Neuronal stem cell (in vitro differentiated cells): ENCODE measurements at regions not wholly inside any gene's neighbourhood (a gene's known extent, or its start where the extent isn't known, plus 50 kb on each side); places are given as distances from the start of the nearest gene placed in this dataset.
"Not testable (repeated sequence)": the region's sequence is repeated elsewhere in the genome, so short reads cannot be mapped to it uniquely, and the experiment has no call there.

Experiments
- DNase-seq: peaks from one replicate; pipeline ENCODE4 v3.0.0-alpha.2; 2013; ENCODE audit warnings: low spot score
- H2AFZ ChIP-seq: one replicate; pipeline ENCODE4 v1.6.1; 2013; ENCODE audit warnings: mild to moderate bottlenecking, low read length, inconsistent platforms
- H2AK5ac ChIP-seq: 2 replicates; pipeline ENCODE4 v1.6.1; 2013; ENCODE audit warnings: low read depth, mild to moderate bottlenecking, inconsistent platforms, low read length, moderate library complexity, mixed read lengths
- H2BK120ac ChIP-seq: 2 replicates; pipeline ENCODE4 v1.6.1; 2013; ENCODE audit warnings: low read depth, mild to moderate bottlenecking, inconsistent platforms, low read length, moderate library complexity, mixed read lengths
- H2BK12ac ChIP-seq: one replicate; pipeline ENCODE4 v1.6.1; 2013; ENCODE audit warnings: low read length, inconsistent platforms
- H2BK15ac ChIP-seq: 2 replicates; pipeline ENCODE4 v1.6.1; 2013; ENCODE audit warnings: mild to moderate bottlenecking, low read length, inconsistent platforms, mixed read lengths
- H2BK5ac ChIP-seq: one replicate; pipeline ENCODE4 v1.6.1; 2013; ENCODE audit warnings: inconsistent platforms, mild to moderate bottlenecking, low read length, moderate library complexity
- H3K14ac ChIP-seq: one replicate; pipeline ENCODE4 v1.6.1; 2013; ENCODE audit warnings: low read length, inconsistent platforms
- H3K18ac ChIP-seq: 2 replicates; pipeline ENCODE4 v1.6.1; 2013; ENCODE audit warnings: low read length, inconsistent platforms
- H3K23ac ChIP-seq: 2 replicates; pipeline ENCODE4 v1.6.1; 2013; ENCODE audit warnings: low read depth, mild to moderate bottlenecking, mixed read lengths, low read length, inconsistent platforms; ENCODE audit not compliant: poor library complexity
- H3K27ac ChIP-seq: replicated peaks from 3 replicates; pipeline ENCODE4 v1.5.1; 2013; ENCODE audit warnings: low read length, inconsistent platforms
- H3K27me3 ChIP-seq, 3 experiments: 2 replicates each; pipeline ENCODE4 v1.6.1; 2013; ENCODE audit warnings: low read length in 3 of 3, mild to moderate bottlenecking in 2 of 3, inconsistent platforms in 1 of 3, low read depth in 1 of 3, mixed read lengths in 1 of 3, moderate library complexity in 1 of 3; ENCODE audit not compliant: control insufficient read depth in 3 of 3, insufficient read depth in 3 of 3
- H3K36me3 ChIP-seq, 2 donors: replicated peaks in 1 of 2; 2 replicates each; pipeline ENCODE4 v1.6.1; 2013; ENCODE audit warnings: low read length in 2 of 2; ENCODE audit not compliant: control insufficient read depth in 2 of 2, insufficient read depth in 2 of 2
- H3K4ac ChIP-seq: 2 replicates; pipeline ENCODE4 v1.6.1; 2013; ENCODE audit warnings: inconsistent platforms, mild to moderate bottlenecking, low read length, moderate library complexity
- H3K4me1 ChIP-seq, 2 donors: 1 replicate in 1 of 2; 2 replicates in 1 of 2; pipeline ENCODE4 v1.6.1; 2013; ENCODE audit warnings: low read length in 2 of 2, low read depth in 1 of 2; ENCODE audit not compliant: control insufficient read depth in 2 of 2, insufficient read depth in 1 of 2
- H3K4me2 ChIP-seq: one replicate; pipeline ENCODE4 v1.6.1; 2013; ENCODE audit warnings: mild to moderate bottlenecking, low read length, inconsistent platforms; ENCODE audit not compliant: insufficient read depth, poor library complexity, severe bottlenecking
- H3K4me3 ChIP-seq, 2 donors: 2 replicates each; pipeline ENCODE4 v1.5.1; 2013; ENCODE audit warnings: low read length in 2 of 2, mild to moderate bottlenecking in 2 of 2, inconsistent platforms in 1 of 2, moderate library complexity in 1 of 2
- H3K79me1 ChIP-seq: one replicate; pipeline ENCODE4 v1.6.1; 2013; ENCODE audit warnings: low read depth, mild to moderate bottlenecking, inconsistent platforms, low read length, moderate library complexity
- H3K9ac ChIP-seq: one replicate; pipeline ENCODE4 v1.6.1; 2013; ENCODE audit warnings: mild to moderate bottlenecking, low read depth, low read length, inconsistent platforms; ENCODE audit not compliant: poor library complexity
- H3K9me3 ChIP-seq, 2 donors: replicated peaks in 1 of 2; 2 replicates each; pipeline versions ENCODE3 to v1.6.1; 2013; ENCODE audit warnings: low read length in 2 of 2, mild to moderate bottlenecking in 2 of 2, inconsistent platforms in 1 of 2, low read depth in 1 of 2, mixed read lengths in 1 of 2, moderate library complexity in 1 of 2; ENCODE audit not compliant: control insufficient read depth in 2 of 2, insufficient read depth in 1 of 2
- H4K8ac ChIP-seq: one replicate; pipeline ENCODE4 v1.6.1; 2013; ENCODE audit warnings: low read depth, mild to moderate bottlenecking, inconsistent platforms, low read length, moderate library complexity
- H4K91ac ChIP-seq: one replicate; pipeline ENCODE4 v1.6.1; 2013; ENCODE audit warnings: low read length, low read depth, mild to moderate bottlenecking, inconsistent platforms; ENCODE audit not compliant: poor library complexity
- WGBS, 2 donors: extraction: QIAGEN DNeasy Blood & Tissue Kit; methylation state at CpG; one replicate each; pipeline ENCODE4 v1.1.7; 2013; ENCODE audit warnings: missing lambda C conversion rate in 2 of 2, mixed read lengths in 1 of 2; ENCODE audit not compliant: insufficient read length in 2 of 2, insufficient replicate concordance in 1 of 2; ENCODE audit errors: extremely low coverage in 2 of 2; 5-methylcytosine and 5-hydroxymethylcytosine counted together

DNA sequence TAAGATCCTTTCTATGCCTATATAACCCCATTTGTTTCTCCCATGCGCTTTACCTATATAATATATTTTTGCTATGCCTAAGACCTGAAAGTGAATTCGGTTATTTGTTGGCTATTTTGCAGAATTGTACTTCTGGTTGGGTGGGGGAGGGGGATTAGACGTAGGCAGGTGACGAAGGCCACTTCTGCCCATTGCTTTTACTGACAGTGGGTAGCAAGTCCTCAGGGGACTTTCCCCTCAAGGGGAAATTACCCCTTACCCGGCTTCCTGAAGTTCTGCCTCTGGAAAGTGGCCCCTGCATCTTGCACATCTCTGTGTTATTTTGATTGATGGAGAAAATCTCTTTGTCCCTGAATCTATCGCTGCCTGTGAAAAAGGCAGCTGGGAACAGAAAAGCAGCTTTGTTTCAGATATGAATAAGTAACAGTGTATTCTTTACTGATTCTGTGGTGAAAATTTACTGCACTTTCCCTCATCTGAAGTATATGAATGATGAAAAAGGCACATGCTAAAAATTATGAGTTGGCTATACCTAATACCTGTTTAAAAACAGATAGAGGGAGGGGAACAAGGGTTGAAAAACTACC lies 133.9 kb downstream of the UTRN start:
- H3K4me1 ChIP-seq, result peaks cover 2 to 3% of the 10 kb centered on the region in 2 donors
- H3K27ac ChIP-seq, result no peak overlapping the region
- no CpG with 5 or more reads among the region's 6 CpGs for WGBS, 2 donors

DNA sequence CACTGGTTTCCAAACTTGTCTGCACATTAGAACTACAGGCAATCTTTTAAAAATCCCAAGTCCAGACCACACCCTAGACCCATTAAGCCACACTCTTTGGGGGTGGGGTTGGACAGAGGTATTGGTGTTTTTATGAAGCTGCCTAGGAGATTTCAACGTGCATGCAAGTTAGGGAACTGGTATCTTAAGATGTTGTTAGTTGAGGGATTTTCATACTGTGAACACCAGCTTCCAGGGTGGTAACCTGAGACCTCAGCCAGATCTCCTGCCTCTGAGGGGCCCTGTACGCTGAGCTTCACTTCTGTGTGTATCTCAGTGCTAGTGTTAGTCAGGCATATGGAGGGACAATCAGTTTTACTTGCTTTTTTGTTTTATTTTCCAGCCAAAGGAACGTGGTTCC lies 138.0 kb downstream of the UTRN start:
- Histone ChIP-seq H3K27me3 (no peaks in the 10 kb centered on the region), H4K8ac (no peak overlapping the region), H4K91ac (no peak overlapping the region), H3K9ac (no peak overlapping the region), H2BK12ac (no peak overlapping the region), H3K4me2 (no peak overlapping the region), H3K4me1 (peaks cover 2 to 3% of the 10 kb centered on the region in 2 donors), H3K4ac (no peak overlapping the region), H3K36me3 (peaks cover 2 to 44% of the 10 kb centered on the region in 2 donors), H3K4me3 (no peak overlapping the region), H2AK5ac (no peak overlapping the region), H3K9me3 (peaks cover 0 to 2% of the 10 kb centered on the region in 2 donors), H2BK15ac (no peak overlapping the region), H3K14ac (no peak overlapping the region), H3K27ac (no peak overlapping the region), H3K18ac (no peak overlapping the region), H3K79me1 (peaks cover 2% of the 10 kb centered on the region), H3K23ac (no peak overlapping the region), H2BK5ac (no peak overlapping the region), H2BK120ac (no peak overlapping the region), H2AFZ (no peak overlapping the region)
- no peak for DNase-seq
- no CpG with 5 or more reads among the region's 3 CpGs for WGBS, 2 donors

More for the DNA sequence above, 133.9 kb downstream of the UTRN start:
- Histone ChIP-seq H3K18ac (no peak overlapping the region), H2AK5ac (no peak overlapping the region), H3K4me2 (no peak overlapping the region), H3K9ac (no peak overlapping the region), H2BK5ac (no peak overlapping the region), H4K91ac (no peak overlapping the region), H3K79me1 (peaks cover 2% of the 10 kb centered on the region), H2BK12ac (no peak overlapping the region), H3K36me3 (peaks cover 0 to 9% of the 10 kb centered on the region in 2 donors), H3K23ac (no peak overlapping the region), H2BK120ac (no peak overlapping the region), H2BK15ac (no peak overlapping the region), H2AFZ (no peak overlapping the region), H3K27me3 (no peaks in the 10 kb centered on the region), H4K8ac (no peak overlapping the region), H3K9me3 (no peaks in the 10 kb centered on the region), H3K14ac (no peak overlapping the region), H3K4me3 (no peak overlapping the region), H3K4ac (no peak overlapping the region)
- no peak for DNase-seq

DNA sequence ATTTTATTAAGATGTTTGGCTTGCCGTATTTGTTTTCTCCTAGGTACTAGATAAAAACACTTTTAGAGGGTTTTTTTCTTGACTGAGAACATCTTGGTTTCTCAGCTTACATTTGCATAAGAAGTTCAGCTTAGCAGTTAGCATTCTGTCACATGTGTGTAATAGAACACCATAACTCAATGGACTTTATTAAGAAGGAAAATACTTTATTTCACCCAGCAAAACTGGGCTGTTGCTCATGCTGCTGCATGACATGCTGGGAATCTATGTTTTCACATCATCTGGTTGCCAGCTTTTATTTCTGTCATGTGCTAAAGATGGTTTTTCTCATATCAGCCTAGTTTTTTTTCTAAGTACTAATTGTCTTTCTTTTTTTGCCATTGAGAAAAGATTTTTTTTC lies 144.6 kb downstream of the UTRN start:
- no peak overlapping the region for H3K18ac ChIP-seq
- H3K4me1 ChIP-seq, result no peaks in the 10 kb centered on the region
- H3K9me3 ChIP-seq, result peaks cover 2 to 5% of the 10 kb centered on the region in 2 donors
- no peak overlapping the region for H2AK5ac ChIP-seq
- no peak overlapping the region for H3K4me2 ChIP-seq
- H3K4me3 ChIP-seq, result no peak overlapping the region
- H4K91ac ChIP-seq, result no peak overlapping the region
- H3K14ac ChIP-seq, result no peak overlapping the region
- WGBS, 2 donors, result no CpG with 5 or more reads among the region's 1 CpG
- H2BK120ac ChIP-seq, result no peak overlapping the region
- no peak overlapping the region for H3K4ac ChIP-seq
- H2AFZ ChIP-seq, result no peak overlapping the region
- H2BK5ac ChIP-seq, result no peak overlapping the region
- H2BK15ac ChIP-seq, result no peak overlapping the region
- H3K27me3 ChIP-seq, result no peaks in the 10 kb centered on the region
- H2BK12ac ChIP-seq, result no peak overlapping the region
- peaks cover 4 to 75% of the 10 kb centered on the region in 2 donors for H3K36me3 ChIP-seq
- no peak overlapping the region for H3K23ac ChIP-seq
- no peak overlapping the region for H4K8ac ChIP-seq
- no peak overlapping the region for H3K9ac ChIP-seq
- no peak overlapping the region for H3K27ac ChIP-seq
- no peaks in the 10 kb centered on the region for H3K79me1 ChIP-seq
- DNase-seq, result no peak

DNA sequence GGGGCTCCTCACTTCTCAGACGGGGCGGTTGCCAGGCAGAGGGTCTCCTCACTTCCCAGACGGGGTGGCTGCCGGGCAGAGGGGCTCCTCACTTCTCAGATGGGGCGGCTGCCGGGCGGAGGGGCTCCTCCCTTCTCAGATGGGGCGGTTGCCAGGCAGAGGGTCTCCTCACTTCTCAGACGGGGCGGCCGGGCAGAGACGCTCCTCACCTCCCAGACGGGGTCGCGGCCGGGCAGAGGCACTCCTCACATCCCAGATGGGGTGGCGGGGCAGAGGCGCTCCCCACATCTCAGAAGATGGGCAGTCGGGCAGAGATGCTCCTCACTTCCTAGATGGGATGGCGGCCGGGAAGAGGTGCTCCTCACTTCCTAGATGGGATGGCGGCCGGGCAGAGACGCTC lies 148.3 kb downstream of the UTRN start:
- H2BK5ac ChIP-seq, H3K27ac ChIP-seq, H2AFZ ChIP-seq, H2BK12ac ChIP-seq, H3K79me1 ChIP-seq, H3K9me3 ChIP-seq, H3K4ac ChIP-seq, H3K14ac ChIP-seq, H3K4me3 ChIP-seq, H2BK120ac ChIP-seq, H3K4me2 ChIP-seq, H2AK5ac ChIP-seq, H2BK15ac ChIP-seq, H4K8ac ChIP-seq, H4K91ac ChIP-seq, H3K9ac ChIP-seq, H3K27me3 ChIP-seq, DNase-seq, H3K18ac ChIP-seq, H3K4me1 ChIP-seq, H3K23ac ChIP-seq: not testable (repeated sequence)
- WGBS, 2 donors, result no CpG with 5 or more reads among the region's 24 CpGs
- H3K36me3 ChIP-seq, result peaks cover 9 to 78% of the 10 kb centered on the region in 2 donors
